K562 (cell line): ENCODE measurements at regions not wholly inside any gene's neighbourhood (a gene's known extent, or its start where the extent isn't known, plus 50 kb on each side); places are given as distances from the start of the nearest gene placed in this dataset.
"Not testable (repeated sequence)": the region's sequence is repeated elsewhere in the genome, so short reads cannot be mapped to it uniquely, and the experiment has no call there.

Experiments
- ATAC-seq: fragments of 200-7000 bp; cut with Tn5 transposase; 3 replicates; pipeline ENCODE4 v1.9.1; 2020; ENCODE audit warnings: moderate library complexity
- BruUV-seq: library from RNA; stranded (reverse); fragments of 400-500 nt; replicated peaks from 2 replicates; lab custom pipeline; 2021; lab: Mats Ljungman, UMichigan
- CTCF ChIA-PET: fragments of 300-600 bp; formaldehyde crosslinking; extraction: SDS; loops from one replicate; lab custom pipeline; 2021; ENCODE audit warnings: low intra/inter-chr PET ratio; lab: Yijun Ruan, JAX
- POLR2A ChIA-PET: fragments of 300-600, 350-650 bp; sonication (Branson Sonifier 250); formaldehyde crosslinking; extraction: SDS; loops from one replicate; lab custom pipeline; 2021; ENCODE audit warnings: antibody characterized with exemption, inconsistent platforms; lab: Yijun Ruan, JAX
- DNase-seq, 4 experiments: peaks; one replicate each; pipeline versions ENCODE4 v3.0.0 to v3.0.0-alpha.2; 2011 to 2018; ENCODE audit warnings: low spot score in 3 of 4, mixed read lengths in 3 of 4; ENCODE audit errors: extremely low read depth in 1 of 4
- FAIRE-seq: peaks from 2 replicates; lab custom pipeline; 2011; peaks lifted over from hg19 to GRCh38; lab: Jason Lieb, UNC
- H2AFZ ChIP-seq: 2 replicates; pipeline ENCODE4 v1.6.0; 2011; ENCODE audit warnings: low read depth, low read length, control low read depth, inconsistent platforms
- H3K27ac ChIP-seq: fragments of 200-600 bp; 3 replicates; pipeline ENCODE4 v1.8.0; 2011; ENCODE audit warnings: low read depth, mild to moderate bottlenecking, control low read depth, inconsistent platforms, low read length, moderate library complexity, mixed read lengths; ENCODE audit errors: extremely low read depth
- H3K27me3 ChIP-seq, 2 experiments: fragments of 300-600 bp in 1 of 2; 2 replicates in 1 of 2; 3 replicates in 1 of 2; pipeline versions ENCODE4 v1.6.0 to v1.8.0; 2011; ENCODE audit warnings: inconsistent platforms in 2 of 2, low read length in 2 of 2, mild to moderate bottlenecking in 1 of 2, mixed read lengths in 1 of 2, moderate library complexity in 1 of 2; ENCODE audit not compliant: control insufficient read depth in 2 of 2, insufficient read depth in 2 of 2
- H3K36me3 ChIP-seq: fragments of 300-600 bp; 3 replicates; pipeline ENCODE4 v1.8.0; 2011; ENCODE audit warnings: mild to moderate bottlenecking, low read length, inconsistent platforms; ENCODE audit not compliant: control insufficient read depth, insufficient read depth
- H3K4me1 ChIP-seq, 2 experiments: fragments of 200-600 bp in 1 of 2; replicated peaks in 1 of 2; 2 replicates in 1 of 2; 3 replicates in 1 of 2; pipeline versions ENCODE4 v1.5.1 to v1.8.0; 2011; ENCODE audit warnings: inconsistent platforms in 2 of 2, low read length in 2 of 2, mild to moderate bottlenecking in 1 of 2, mixed read lengths in 1 of 2, moderate library complexity in 1 of 2; ENCODE audit not compliant: control insufficient read depth in 2 of 2, insufficient read depth in 2 of 2
- H3K4me2 ChIP-seq: 2 replicates; pipeline ENCODE4 v1.6.1; 2011; ENCODE audit warnings: low read length, control low read depth, inconsistent platforms, mixed read lengths; ENCODE audit not compliant: insufficient read depth
- H3K4me3 ChIP-seq: fragments of 200-600 bp; sonication (generic), shearing (Covaris generic); 2 replicates; pipeline ENCODE4 v1.5.1; 2016; ENCODE audit warnings: control low read depth, inconsistent platforms
- H3K79me2 ChIP-seq: fragments of 200-600 bp; 3 replicates; pipeline ENCODE4 v1.8.0; 2011; ENCODE audit warnings: low read length, inconsistent platforms; ENCODE audit not compliant: control insufficient read depth, insufficient read depth
- H3K9ac ChIP-seq, 2 experiments: 2 replicates each; pipeline versions ENCODE4 v1.6.0 to v1.6.1; 2011; ENCODE audit warnings: low read depth in 2 of 2, low read length in 2 of 2, control low read depth in 1 of 2, inconsistent platforms in 1 of 2, mild to moderate bottlenecking in 1 of 2, mixed read lengths in 1 of 2; ENCODE audit not compliant: insufficient read depth in 1 of 2
- H3K9me1 ChIP-seq: one replicate; pipeline ENCODE4 v1.6.0; 2011; ENCODE audit warnings: inconsistent platforms, mild to moderate bottlenecking, low read length, moderate library complexity; ENCODE audit not compliant: control insufficient read depth, insufficient read depth
- H3K9me3 ChIP-seq: replicated peaks from 2 replicates; pipeline ENCODE4 v1.5.1; 2011; ENCODE audit warnings: low read depth, low read length, inconsistent platforms; ENCODE audit not compliant: control insufficient read depth, insufficient read depth
- H4K20me1 ChIP-seq: replicated peaks from 2 replicates; pipeline ENCODE4 v1.6.1; 2011; ENCODE audit warnings: low read length, inconsistent platforms, mixed read lengths; ENCODE audit not compliant: control insufficient read depth, insufficient read depth
- HDAC6 ChIP-seq: IDR thresholded peaks from 2 replicates; pipeline ENCODE4 v1.6.1; 2012; ENCODE audit warnings: low read depth, mild to moderate bottlenecking, control low read depth, inconsistent platforms, low read length, moderate library complexity
- XRCC4 ChIP-seq: IDR thresholded peaks from one replicate; pipeline ENCODE4 v1.6.1; 2011; ENCODE audit not compliant: insufficient read depth, insufficient read length; ENCODE audit errors: extremely low read depth
- ZNF253 ChIP-seq: fragments of 250-450 bp; sonication (Bioruptor Pico); conservative IDR thresholded peaks from 2 replicates; pipeline ENCODE4 v1.6.1; 2021; ENCODE audit warnings: mild to moderate bottlenecking
- WGBS: fragments of 100-300 bp; shearing (Covaris generic); methylation state at CpG from one replicate; pipeline ENCODE4 v1.1.6; 2016; ENCODE audit warnings: low coverage, mixed read lengths; ENCODE audit not compliant: insufficient coverage; ENCODE audit errors: missing lambda C conversion rate; 5-methylcytosine and 5-hydroxymethylcytosine counted together
- in situ Hi-C: fragments of 300-500 bp; cut with MboI; formaldehyde crosslinking; loops from 4 replicates; pipeline ENCODE4 v1.15.0; 2018; ENCODE audit warnings: inconsistent platforms, mixed read lengths
- intact Hi-C: fragments of 100-400 bp; cut with micrococcal nuclease; formaldehyde crosslinking; loops from 2 replicates; pipeline ENCODE4 v1.14.2; 2022

GRCh38 chr6:169973588-169974467 is 222.4 kb downstream of the ERMARD start:
- FAIRE-seq, intact Hi-C loops, H2AFZ ChIP-seq, H3K79me2 ChIP-seq, H3K9ac ChIP-seq, H3K36me3 ChIP-seq, H3K9me3 ChIP-seq, H3K27ac ChIP-seq, H3K4me3 ChIP-seq, CTCF ChIA-PET, BruUV-seq, H3K4me1 ChIP-seq, DNase-seq, H3K4me2 ChIP-seq, in situ Hi-C loops: not testable (repeated sequence)
- H4K20me1 ChIP-seq, result peaks cover 11% of the 10 kb centered on the region; the same call in 1 of the 2 replicates
- H3K27me3 ChIP-seq, result peaks cover 17 to 54% of the 10 kb centered on the region in 2 experiments
- WGBS, result under 1% methylated on average over 21 of the region's 21 CpGs
- peak; percentile 44; the same call in 1 of the 2 replicates for TF ChIP-seq HDAC6
- TF ChIP-seq, all 486 proteins: peak for 1; not testable (repeated sequence) for 485
- ATAC-seq, H3K9me1 ChIP-seq, POLR2A ChIA-PET: not testable (repeated sequence)

DNA sequence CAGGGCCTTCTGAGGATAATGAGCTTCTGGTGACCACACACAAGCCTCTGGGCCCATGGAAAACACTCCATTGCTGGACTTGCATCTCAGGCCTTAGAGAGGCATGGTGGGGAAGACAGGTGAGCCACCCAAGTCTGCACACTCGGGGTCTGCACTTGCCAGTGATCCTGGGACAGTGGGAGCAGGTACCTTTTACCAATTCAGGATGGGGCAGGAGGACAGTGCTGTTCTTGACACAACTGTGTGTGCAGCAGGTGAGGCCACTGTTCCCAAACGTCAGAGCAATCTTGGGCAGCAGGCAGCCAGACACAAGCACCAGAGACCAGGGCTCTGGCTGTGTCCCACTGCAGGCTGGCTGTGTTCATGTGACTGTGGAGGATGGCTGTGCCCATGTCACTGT is 221.3 kb downstream of the ERMARD start:
- Histone ChIP-seq H3K27ac (no peak overlapping the region), H2AFZ (no peak overlapping the region), H3K27me3 (peaks cover 9 to 50% of the 10 kb centered on the region in 2 experiments), H3K9me1 (no peaks in the 10 kb centered on the region), H3K36me3 (no peaks in the 10 kb centered on the region), H3K9me3 (no peaks in the 10 kb centered on the region), H3K4me3 (no peak overlapping the region), H3K79me2 (no peaks in the 10 kb centered on the region), H3K4me2 (no peak overlapping the region), H3K4me1 (no peaks in the 10 kb centered on the region; a peak in 1 of 5 replicates), H3K9ac (no peak overlapping the region), H4K20me1 (peaks cover 11% of the 10 kb centered on the region; the same call in 1 of the 2 replicates)
- no peak for FAIRE-seq
- DNase-seq, result no peak
- ATAC-seq, result no peak
- CTCF ChIA-PET, result no interaction called here
- POLR2A ChIA-PET, result interaction anchor here (0.7 kb wide), 1 partner anchor 17 kb away, joined by 5 read pairs; no protein-coding TSS in a partner anchor
- BruUV-seq, result no TSS peak
- 0% methylated on average over 2 of the region's 2 CpGs for WGBS
- in situ Hi-C loops (no loop called here), intact Hi-C loops (no loop called here)
- TF ChIP-seq XRCC4 (no peak), ZNF253 (no peak)
